Embryonic facial prominence (tissue), 1 donor: ENCODE measurements at regions not wholly inside any gene's neighbourhood (a gene's known extent, or its start where the extent isn't known, plus 50 kb on each side); places are given as distances from the start of the nearest gene placed in this dataset.

ENCODE experiments used
- DNase-seq: peaks from one replicate; pipeline ENCODE4 v3.0.0-alpha.2; 2016; ENCODE audit errors: extremely low spot score

DNA sequence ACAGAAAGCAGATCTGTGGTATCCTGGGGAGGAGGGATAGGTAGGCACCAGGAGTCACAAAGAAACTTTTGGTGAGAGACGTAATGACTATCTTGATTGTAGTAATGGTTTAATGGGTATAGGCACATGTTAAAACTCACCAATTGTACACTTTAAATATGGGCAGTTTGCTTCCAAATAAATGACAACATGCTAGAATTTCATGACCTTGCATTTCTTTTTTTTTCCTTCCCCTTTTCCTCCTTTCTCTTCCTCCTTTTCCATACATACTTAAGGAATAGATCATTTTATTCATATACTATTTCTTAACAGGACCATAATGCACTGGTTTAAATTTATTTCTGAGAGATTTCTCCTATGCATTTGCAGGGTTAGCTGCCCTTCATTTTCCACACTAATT is 341.8 kb downstream of the TMEM182 start:
- no peak for DNase-seq

DNA sequence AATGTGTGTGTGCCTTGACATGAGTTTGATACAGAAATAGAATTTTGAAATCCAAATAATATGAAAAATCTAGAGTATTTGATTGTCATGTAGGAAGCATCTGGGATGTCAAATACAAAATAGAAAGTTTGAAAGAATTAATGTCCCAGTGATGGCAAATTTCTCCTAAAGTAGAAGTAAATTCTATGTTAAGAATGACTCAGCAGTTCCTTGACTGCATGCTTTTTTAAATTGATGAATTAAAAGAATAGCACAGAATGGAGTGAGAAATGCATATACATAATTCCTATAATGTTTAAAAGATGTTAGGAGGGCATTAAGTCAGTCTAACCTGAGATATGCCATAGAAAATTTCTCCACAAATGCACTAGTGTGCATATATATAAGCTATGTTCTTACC is 357.5 kb downstream of the TMEM182 start:
- DNase-seq = no peak

DNA sequence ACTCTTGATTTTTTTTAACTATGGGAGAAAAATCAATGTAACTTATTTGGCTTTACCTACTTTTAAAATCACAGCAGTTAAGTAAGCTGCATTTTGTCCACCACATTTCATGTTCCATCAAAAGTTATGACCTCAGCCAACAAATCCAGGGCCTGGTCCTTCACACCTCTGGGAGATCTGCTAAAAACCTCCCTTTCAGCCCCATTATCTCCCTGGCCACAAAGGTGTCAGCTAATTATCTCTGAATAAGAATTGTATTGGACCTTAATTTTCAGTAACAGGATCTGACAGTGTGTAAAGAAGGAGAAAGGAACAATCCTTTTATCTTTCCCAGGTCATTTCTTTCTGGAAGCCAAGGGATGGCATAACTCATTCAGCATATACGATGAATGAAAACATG is 359.3 kb downstream of the TMEM182 start:
- no peak for DNase-seq

DNA sequence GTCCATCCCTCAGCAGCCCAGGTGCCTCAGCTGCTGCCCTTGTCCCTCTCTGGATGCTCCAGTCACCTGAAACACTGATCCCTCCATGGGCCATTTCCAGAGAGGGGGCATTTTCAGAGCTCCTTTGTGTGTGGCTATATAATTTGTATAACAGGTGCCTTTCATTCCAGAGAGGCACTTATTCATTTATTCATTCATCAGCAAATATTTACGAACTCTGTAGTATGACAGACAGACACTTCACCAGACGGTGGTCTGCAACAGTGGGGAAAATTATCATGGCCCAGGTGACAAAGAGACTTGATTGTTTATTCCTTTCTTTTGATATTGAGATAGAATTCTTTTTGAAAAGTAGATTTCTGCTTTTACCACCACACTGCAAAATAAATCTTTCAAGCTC is 361.7 kb downstream of the TMEM182 start:
- no peak for DNase-seq

DNA sequence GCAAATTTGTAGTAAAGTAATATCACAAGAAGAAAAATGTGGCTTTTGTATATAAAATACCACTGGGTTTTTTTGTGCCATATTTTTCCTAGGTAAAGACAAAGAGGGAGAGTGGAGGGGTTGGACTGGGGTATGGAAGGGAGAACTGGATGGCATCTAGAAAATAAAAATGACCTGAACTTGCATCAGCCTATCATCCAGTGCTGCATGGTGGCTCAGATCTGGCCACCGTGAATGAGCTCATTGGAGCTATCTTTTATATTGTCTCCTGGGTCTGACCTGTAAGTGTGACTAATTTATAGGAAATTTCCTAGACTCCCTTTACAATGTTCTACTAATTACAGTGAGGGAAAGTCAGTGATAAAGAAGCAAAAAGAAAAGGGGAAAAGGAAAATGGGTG is 369.0 kb downstream of the TMEM182 start:
- DNase-seq = no peak

DNA sequence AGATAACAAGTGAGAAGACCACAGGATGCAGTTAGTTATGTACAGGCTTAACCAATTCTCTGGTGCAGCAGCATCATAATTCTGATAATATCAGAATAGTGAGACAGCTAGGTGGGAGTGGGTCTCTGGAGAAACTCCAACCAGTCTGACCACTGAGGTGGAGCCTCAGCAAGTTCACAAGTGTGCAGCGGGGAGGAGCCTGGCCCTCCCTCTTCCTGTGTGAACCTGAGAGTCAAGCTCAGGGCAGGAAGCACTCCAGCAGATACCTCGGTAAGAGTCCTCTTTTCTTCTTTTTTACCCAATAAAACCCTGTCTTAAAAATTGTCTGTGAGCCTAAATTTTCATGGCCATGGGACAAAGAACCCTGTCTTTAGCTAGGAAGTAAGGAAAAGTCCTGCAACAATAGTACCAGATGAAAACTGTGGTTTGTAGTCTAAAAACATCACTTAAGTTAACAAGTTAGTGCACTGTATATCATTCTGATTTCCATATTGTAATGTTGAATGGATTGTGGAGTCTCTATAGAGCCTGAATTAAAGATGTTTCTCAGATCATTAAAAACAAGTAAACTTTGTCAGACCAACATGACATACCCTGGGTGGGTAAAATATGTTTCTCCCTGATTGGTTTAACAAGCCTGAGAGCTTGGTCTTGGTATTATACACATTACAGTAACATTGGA is 370.8 kb downstream of the TMEM182 start:
- DNase-seq = no peak

DNA sequence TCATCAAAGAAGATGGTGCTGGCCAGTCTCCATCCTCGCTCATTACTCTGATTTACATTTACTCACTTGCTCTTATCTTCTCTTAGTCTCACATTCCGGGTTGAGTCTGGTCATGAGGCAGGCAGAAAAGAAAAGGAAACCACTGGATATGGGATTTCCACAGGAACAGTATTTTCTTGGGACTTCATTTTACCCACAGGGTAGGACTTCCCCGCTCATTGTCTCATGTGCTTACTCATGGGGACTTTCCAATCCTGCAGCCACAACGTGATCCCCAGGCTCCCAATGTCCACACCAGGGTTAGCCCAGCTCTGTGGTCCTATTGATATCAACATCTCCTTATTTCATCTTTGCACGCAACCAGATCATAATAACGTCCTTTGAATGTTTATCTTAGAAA is 373.8 kb downstream of the TMEM182 start:
- DNase-seq = no peak

DNA sequence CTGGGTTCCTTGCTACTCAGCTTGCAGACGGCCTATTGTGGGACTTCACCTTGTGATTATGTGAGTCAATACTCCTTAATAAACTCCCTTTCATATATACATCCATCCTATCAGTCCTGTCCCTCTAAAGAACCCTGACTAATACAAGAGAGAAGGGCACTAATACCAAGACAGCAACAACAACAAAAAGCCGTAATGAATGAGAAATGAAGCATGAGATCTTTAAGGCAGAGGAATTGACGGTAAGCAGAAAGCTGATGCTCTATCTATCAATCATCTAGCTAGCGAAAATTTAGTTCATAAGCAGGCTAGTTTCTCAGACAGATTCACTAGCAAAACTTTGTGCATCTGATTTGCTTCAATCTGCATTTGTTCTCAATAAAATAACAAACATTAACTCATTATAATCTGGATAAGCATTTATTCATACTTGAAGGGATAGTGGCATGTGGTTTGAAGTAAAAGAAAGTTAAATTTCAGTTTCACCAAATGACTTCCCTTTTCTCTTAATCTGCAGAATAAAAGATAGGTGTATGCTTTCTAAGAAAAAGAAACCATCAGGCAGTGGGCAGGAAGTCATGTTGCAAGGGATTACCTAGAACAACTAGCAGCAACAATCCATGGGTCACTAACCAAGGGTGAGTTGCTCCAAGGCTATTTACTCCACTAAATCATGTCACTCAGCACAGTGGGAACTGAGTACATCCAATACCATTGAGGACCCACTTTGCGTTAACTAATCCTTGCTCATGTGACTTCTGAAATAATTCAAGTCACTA is 376.5 kb downstream of the TMEM182 start:
- no peak for DNase-seq

DNA sequence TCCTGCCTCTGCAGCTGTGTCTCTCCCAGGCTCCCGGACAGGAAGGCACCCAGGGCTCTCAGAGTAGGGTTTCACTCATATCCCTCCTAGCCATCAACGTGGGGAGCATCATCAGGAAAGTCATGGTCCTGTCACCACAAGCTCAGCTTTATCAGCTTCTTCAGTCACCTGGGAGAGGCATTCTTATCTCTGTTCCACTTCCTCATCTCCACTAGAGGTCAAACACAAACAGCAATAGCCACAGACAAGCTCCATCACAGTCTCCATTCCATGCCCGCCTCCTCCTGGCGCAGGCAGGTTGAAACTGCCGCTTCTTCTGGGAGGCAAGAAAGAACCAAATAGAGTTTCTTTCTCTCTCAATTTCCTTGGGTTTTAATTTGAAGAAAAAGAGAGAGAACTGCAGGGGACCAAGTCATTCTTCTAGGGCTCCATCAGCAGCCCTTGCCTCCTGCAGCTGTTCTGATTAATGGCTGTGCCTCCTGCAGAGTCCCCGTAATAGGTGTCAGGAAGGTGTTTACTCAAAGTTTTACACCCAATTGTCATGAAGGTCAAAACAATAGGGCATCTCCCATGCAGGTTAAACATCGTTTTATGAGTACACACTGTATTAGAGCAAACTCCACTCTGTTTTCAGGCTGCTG is 377.9 kb downstream of the TMEM182 start:
- DNase-seq = no peak

DNA sequence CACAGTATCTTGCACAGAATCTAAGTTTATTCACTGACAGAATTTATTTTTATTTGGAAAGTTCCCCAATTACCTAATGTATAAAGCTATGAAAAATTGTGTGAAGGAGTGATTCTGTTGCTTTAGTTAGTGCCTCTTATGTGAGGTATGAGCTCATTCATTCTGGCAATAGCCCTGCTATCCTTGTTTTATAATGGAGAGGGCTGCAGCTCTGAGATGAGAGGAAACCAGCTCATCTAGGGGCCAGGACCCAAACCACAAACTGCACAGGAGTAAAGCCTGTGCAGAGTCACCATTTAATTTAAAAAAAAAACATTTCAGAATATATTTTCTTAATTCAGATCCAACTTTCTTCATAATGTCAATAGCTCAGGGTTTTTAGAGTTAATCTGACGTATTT is 383.0 kb downstream of the TMEM182 start:
- no peak for DNase-seq

DNA sequence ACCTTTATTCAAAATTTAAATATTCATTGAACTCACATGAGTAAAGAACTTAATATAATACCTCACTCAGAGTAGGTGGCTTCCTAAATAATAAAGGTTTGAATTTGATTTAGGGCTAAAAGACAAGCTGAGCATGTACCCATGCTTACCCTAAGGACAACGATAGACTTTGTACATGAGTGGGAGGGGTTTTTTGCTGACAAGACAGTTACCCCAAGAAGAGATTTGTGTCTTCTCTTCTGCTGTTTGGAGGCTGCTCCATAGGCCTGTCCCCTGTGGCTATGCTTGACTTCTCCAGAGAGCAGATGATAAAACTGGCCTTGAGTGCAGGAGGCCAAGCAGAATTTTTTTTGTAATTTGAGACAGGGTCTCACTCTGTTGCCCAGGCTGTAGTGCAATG is 383.9 kb downstream of the TMEM182 start:
- DNase-seq = no peak

DNA sequence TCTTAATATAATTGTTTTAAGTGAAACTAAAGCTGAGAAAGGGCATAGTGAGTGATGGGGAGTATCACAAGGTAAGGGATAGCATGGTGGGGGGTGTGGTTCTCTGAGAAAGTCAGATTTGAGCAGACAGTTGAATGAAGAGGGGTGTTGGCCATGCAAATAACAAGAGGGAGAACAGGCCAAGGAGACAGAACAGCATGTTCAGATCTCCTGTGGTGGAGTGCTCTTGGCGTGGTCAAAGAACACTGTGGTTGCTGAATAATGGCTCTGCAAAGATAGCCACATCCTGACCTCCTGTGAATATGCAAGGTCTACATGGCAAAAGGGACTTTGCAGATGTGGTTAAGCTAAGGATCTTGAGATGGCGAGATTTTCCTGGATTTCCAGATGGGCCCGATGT is 389.2 kb downstream of the TMEM182 start:
- DNase-seq = no peak

DNA sequence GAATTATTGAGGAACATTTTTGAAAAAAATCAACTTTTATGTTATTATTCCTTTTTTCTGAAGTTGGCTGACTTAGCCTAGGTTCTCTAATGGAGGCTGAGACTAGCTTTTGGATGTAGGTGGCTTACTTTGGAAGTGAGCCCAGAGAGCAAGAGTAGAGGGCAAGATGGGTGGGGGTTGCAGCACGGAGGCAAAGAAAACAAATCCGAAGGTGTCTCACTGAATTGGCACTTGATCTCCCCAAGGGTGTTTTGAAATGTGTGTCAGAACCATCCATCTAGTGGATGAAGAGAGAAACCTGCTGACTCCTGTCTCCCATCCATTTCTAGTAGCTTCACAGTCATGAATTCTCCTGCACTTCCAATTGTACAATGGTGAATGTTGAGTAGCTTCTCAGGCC is 390.7 kb downstream of the TMEM182 start:
- DNase-seq = no peak

DNA sequence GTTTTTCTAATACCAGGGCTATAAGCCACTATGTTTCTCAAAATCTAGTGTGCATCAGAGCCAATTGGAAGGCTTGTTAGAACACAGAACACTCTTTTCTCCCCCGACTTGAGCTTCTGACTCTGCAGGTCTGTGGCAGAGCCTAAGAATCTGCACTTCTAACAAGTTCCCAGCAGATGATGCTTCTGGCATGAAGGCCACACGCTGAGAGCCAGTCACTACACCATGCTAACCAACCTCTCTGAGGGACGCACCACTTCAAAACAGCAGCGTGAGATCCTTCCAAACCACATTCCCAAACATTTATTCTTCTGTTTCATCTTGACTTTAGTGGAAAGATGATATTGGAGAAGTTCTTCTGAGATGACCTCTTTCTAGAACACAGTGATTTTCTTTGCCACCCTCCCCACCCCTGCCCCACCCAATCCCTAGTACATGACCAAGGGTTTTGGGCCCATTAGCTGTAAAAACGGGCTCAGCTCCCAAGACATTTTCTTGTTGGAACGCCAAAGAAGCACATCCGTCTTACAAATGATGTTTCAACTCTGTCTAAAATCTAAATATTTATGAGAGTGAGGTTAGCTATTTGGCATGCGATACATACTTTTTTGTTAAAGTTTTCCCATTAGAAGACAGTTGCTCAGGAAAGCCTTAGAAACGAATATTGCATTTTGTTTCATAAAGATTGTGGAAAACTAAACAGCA is 391.9 kb downstream of the TMEM182 start:
- DNase-seq = no peak

DNA sequence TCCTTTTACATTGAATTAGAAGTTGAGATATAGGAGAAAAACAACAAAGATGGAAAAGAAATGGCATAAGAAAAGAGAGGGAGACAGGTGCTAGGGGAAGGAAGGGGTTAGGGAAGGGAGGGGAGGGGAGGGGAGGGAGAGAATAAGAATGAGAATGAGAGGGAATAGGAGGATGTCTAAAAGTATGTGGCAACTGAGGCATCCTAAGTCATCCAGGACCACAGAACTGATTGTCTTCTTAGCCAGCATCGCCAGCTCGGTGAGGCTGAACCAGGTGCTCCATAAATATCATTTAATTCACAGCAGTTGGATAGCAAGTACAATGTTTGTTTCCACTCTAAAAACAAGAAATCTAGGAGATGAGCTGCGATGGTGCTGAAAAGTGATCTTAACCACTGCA is 393.5 kb downstream of the TMEM182 start:
- no peak for DNase-seq

DNA sequence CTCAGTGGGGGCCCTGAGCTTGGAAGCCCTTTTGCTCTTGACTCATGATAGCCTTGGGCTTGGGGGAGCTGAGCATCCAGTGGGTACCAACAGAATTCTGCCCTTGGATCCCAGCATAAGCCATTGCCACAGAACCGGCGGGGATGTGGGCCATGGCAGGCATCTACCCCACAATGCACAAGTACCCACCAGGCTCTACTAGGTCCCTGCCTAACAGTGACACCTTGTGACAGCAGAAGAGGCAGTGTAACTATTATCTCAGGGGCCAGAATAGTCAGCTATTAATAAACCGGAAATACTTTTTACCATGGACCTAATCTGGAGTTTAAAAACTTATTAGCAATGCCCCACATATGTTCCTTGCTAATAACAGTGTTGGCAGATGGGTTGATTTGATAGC is 397.2 kb downstream of the TMEM182 start:
- DNase-seq = no peak

DNA sequence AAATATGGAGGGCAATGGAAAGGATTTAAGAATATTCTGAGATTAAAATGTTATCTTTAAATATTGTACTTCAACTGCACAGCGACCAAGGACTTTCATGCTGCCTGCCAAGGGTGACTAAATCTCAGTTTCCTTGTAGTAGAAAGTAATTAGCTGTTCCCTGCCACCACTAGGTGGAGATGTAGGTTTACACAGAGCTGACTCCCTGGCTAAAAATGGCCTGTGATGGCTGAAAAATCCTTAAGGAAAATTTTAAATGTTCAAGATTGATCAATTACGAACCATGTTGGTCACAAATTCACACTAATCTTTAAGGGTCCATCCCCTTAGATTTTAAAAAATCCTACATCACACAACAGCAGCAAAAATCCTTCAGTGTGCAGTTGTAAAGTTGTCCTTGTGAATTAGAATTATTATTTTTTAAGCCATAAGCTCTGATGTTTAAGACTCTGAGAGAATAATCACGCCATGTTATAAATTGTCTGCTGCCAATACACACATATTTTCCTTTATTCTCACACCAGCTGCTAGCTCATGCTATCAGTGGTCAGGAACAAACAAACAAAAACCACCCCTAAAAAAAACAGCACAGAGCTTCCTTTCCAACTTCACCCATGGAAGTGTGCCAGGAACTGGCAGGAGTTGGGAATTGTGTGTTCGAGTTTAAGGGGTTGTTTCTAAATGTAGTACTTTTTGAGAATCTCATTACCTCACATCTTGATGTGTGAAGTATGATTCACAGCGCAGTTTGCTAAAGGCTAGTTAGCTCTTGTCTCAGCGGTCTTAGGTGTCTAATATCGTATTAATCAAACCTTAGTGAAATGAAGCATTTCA is 399.8 kb downstream of the TMEM182 start:
- peak; percentile 61 for DNase-seq

DNA sequence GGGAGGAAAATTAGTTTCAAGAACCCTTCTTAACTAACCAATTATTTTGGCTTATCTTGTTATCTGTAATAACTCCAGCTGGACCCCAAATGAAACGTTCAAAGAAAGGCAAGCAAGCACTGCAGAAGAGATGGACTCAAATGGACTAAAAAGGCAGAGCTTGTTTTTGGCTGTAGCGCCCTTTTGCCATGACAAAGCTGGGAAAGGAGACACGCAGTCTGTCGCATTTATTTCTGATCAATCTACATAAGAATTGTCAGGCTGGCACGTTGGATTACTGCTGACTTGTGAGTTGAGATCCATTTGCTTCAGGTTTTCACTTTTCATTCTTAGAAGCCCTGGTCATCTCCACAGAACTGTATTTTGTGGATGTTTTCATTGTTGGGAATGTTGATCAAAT is 402.9 kb downstream of the TMEM182 start:
- DNase-seq = no peak

DNA sequence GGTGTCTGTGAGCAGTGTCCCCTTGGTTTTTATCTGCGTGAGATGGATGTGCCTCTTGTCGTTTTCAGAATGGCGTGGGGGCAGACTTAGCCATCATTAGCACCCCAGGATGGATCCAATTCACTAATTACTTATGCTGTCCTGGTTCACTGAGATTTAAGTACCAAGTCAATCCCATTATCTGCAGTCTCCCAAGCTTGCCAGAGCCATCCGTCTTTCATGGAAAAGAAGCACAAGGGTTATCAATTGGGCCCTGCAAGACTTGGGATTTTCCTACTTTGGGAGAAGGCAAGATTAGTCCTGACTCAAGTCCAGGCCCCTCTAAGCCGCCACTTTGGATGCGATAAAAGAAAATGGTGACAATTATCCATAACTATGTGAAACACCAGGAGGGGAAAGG is 404.0 kb downstream of the TMEM182 start:
- DNase-seq = no peak

DNA sequence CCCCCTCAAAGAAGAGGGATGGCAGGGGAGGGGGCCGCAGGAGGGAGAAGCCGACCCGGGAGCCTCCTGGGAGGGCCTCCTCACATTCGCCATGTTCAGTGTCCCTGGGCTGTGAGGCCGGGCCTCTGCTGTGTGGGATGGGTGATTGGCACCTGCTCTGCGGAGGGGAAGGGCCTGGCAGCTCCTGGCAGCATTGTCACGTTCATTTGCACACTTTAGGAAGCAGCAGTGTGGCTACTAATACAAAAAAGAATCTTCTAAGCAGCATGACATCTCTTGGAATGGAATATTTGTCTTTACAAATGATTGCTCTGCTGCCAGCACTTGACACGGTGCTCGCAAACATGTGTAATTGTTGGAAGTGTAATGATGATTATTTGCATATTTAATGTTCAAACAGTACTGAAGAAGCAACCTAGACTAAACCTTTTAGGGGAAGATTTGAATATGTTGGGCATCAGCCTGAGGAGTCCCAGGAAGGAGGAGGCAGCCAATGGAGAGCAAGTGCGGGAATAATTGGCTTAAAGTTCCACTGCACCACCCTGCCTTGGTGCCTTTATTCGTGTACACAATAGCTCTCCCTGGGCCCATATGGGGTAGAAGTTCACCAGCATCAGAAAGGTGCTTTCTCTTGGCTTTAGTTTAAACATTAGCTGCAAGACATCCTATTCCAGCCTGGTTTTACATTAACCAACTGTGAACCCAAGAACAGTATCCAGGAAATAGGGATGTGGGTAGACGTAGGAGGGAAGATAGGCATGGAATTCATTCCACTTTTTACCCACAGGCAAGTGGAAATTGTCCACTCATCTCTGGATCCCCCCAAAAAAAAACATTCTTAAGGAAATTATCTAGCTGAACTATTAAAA is 404.9 kb downstream of the TMEM182 start:
- no peak for DNase-seq

DNA sequence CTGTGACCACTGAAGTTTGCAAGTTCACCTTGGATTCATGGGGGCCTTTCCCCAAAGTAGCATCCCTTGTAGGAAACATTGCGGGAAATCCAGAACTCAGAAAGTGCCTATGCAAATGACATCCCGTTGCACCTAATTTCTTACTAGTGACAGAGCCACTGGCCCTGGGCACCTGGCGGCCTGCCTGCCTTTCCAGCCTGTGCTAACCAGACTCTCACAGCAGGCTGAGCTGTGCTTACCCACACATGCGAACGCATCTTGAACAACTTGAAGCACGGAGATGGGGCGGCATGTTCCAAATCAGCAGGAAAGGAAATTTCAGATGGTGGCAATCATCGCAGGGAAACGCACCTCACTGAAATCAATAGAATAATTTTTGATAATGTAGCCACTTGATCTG is 405.8 kb downstream of the TMEM182 start:
- DNase-seq = no peak
